PC-3 (cell line): ENCODE measurements at regions not wholly inside any gene's neighbourhood (a gene's known extent, or its start where the extent isn't known, plus 50 kb on each side); places are given as distances from the start of the nearest gene placed in this dataset. TPM values are rescaled to one million over a fixed set of nuclear protein-coding genes. Genes with fewer than 3 reads are reported as not detected.
"Not testable (repeated sequence)": the region's sequence is repeated elsewhere in the genome, so short reads cannot be mapped to it uniquely, and the experiment has no call there.

Experiments used
- ATAC-seq: fragments of 200-7000 bp; cut with Tn5 transposase; 2 replicates; pipeline ENCODE4 v1.9.1; 2020; ENCODE audit warnings: mild to moderate bottlenecking, moderate library complexity
- BruUV-seq: library from RNA; stranded (reverse); fragments of 400-500 nt; replicated peaks from 2 replicates; lab custom pipeline; 2021; lab: Mats Ljungman, UMichigan
- CTCF ChIA-PET: fragments of 300-600 bp; sonication (Branson Sonifier 250); formaldehyde crosslinking; loops from one replicate; lab custom pipeline; 2022; ENCODE audit warnings: antibody characterized with exemption; lab: Charles Lee
- POLR2A ChIA-PET: fragments of 300-600 bp; sonication (Branson Sonifier 250); formaldehyde crosslinking; loops from one replicate; lab custom pipeline; 2022; ENCODE audit warnings: antibody characterized with exemption; ENCODE audit not compliant: unreplicated experiment; lab: Charles Lee
- DNase-seq: peaks from one replicate; pipeline ENCODE4 v3.0.0-alpha.2; 2015
- H2AFZ ChIP-seq: fragments of 300-600 bp; sonication (generic); 2 replicates; pipeline ENCODE4 v1.6.0; 2016; ENCODE audit warnings: antibody characterized with exemption, low read length
- H3F3A ChIP-seq: fragments of 300-600 bp; sonication (generic); one replicate; pipeline ENCODE4 v1.6.0; 2017; ENCODE audit warnings: antibody characterized with exemption, low read length, control low read depth, mild to moderate bottlenecking; ENCODE audit not compliant: unreplicated experiment
- H3K27ac ChIP-seq: fragments of 300-600 bp; sonication (generic); 2 replicates; pipeline ENCODE4 v1.5.1; 2016; ENCODE audit warnings: mild to moderate bottlenecking, low read length
- H3K27me3 ChIP-seq: fragments of 300-600 bp; sonication (generic); 2 replicates; pipeline ENCODE4 v1.6.1; 2016; ENCODE audit warnings: low read length, mixed read lengths
- H3K36me3 ChIP-seq: fragments of 300-600 bp; sonication (generic); 2 replicates; pipeline ENCODE4 v1.6.1; 2016; ENCODE audit warnings: low read depth, mixed run types, low read length, mixed read lengths
- H3K4me1 ChIP-seq: fragments of 300-600 bp; sonication (generic); 2 replicates; pipeline ENCODE4 v1.5.1; 2016; ENCODE audit warnings: low read length; ENCODE audit not compliant: insufficient read depth
- H3K4me2 ChIP-seq: fragments of 300-600 bp; sonication (generic); 2 replicates; pipeline ENCODE4 v1.6.0; 2016; ENCODE audit warnings: low read length
- H3K4me3 ChIP-seq: fragments of 300-600 bp; sonication (generic); 2 replicates; pipeline ENCODE4 v1.5.1; 2016; ENCODE audit warnings: mild to moderate bottlenecking, low read length, mixed read lengths
- H3K79me2 ChIP-seq: fragments of 300-600 bp; sonication (generic); 2 replicates; pipeline ENCODE4 v1.6.1; 2017; ENCODE audit warnings: low read length, mixed read lengths
- H3K9ac ChIP-seq: fragments of 300-600 bp; sonication (generic); 2 replicates; pipeline ENCODE4 v1.6.0; 2016; ENCODE audit warnings: mild to moderate bottlenecking, low read length
- H3K9me2 ChIP-seq: fragments of 300-600 bp; sonication (generic); replicated peaks from 2 replicates; pipeline ENCODE4 v1.6.1; 2016; ENCODE audit warnings: mixed run types, low read length, mixed read lengths
- H3K9me3 ChIP-seq: fragments of 300-600 bp; sonication (generic); 2 replicates; pipeline ENCODE4 v1.6.1; 2016; ENCODE audit warnings: low read length, mixed read lengths
- H4K20me1 ChIP-seq: fragments of 300-600 bp; sonication (generic); 2 replicates; pipeline ENCODE4 v1.6.1; 2016; ENCODE audit warnings: low read length, mixed read lengths
- intact Hi-C: fragments of 100-400 bp; cut with micrococcal nuclease; formaldehyde crosslinking; loops from 2 replicates; pipeline ENCODE4 v1.9.0; 2023
- microRNA-seq: library from miRNA; unstranded; fragments of <30 nt; microRNA quantifications from one replicate; pipeline ENCODE4 v1.1.0, GENCODE V29; 2020; ENCODE audit not compliant: unreplicated experiment

DNA sequence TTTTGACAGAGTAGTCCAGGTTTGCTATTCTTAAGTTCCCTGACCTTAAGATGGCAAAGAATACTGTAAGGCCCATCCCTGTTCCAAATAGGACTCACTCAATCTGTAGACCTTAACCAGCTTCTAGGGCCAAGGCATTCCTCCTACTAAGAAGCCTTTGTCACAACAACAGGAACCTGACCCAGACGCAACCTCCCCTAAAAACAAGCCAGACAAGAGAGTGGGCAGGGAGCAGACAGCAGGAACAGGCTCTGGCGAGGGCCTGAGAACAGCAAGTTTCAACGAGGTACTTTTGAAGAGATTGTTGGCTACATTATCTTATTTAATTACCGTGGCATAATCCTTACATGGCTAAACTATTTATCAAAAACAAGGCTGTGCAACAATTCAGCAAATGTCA is 58.1 kb upstream of the NBPF11 start:
- POLR2A ChIA-PET, intact Hi-C loops, H3K9me2 ChIP-seq, BruUV-seq, H3K9ac ChIP-seq, H4K20me1 ChIP-seq, H3K4me1 ChIP-seq, H3K27ac ChIP-seq, H3K36me3 ChIP-seq, H3K79me2 ChIP-seq, H3K9me3 ChIP-seq, H2AFZ ChIP-seq, H3K4me2 ChIP-seq, CTCF ChIA-PET, DNase-seq, ATAC-seq, H3K27me3 ChIP-seq, H3F3A ChIP-seq, H3K4me3 ChIP-seq: not testable (repeated sequence)

DNA sequence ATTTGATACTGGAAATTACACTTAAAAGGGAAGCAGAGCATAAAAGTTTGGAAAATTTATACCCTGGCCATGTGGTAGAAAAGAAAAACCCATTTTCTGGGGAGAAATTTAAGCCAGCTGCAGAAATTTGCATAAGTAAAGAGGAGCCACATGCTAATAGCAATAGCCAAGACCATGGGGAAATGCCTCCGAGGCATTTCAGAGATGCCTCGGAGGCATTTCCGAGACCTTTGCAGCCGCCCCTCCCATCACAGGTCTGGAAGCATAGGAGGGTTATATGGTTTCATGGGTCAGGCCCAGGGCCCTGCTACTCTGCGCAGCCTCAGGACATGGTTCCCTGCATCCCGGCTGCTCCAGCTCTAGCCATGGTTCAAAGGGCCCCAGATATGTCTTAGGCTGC is 49.9 kb upstream of the NBPF11 start:
- H3K27me3 ChIP-seq, H3K9me3 ChIP-seq, H3K4me3 ChIP-seq, H3K9ac ChIP-seq, DNase-seq, H3K4me2 ChIP-seq, H3K9me2 ChIP-seq, H3K4me1 ChIP-seq, H3K27ac ChIP-seq, H4K20me1 ChIP-seq, ATAC-seq, intact Hi-C loops, H3F3A ChIP-seq, POLR2A ChIA-PET, H3K79me2 ChIP-seq, CTCF ChIA-PET, H3K36me3 ChIP-seq, BruUV-seq, H2AFZ ChIP-seq: not testable (repeated sequence)

Small RNA genes lying in the stretch of these regions (microRNA-seq; reads per million reads assigned to microRNA genes)
- gene MIR5087 (not detected), gene MIR6077 (not detected)
